Lower leg skin (tissue), 4 donors: ENCODE measurements at regions not wholly inside any gene's neighbourhood (a gene's known extent, or its start where the extent isn't known, plus 50 kb on each side); places are given as distances from the start of the nearest gene placed in this dataset.
"Not testable (repeated sequence)": the region's sequence is repeated elsewhere in the genome, so short reads cannot be mapped to it uniquely, and the experiment has no call there.

Experiments used
- DNase-seq, 2 donors: peaks; one replicate each; pipeline ENCODE4 v3.0.0-alpha.2; 2019; ENCODE audit warnings: low spot score in 2 of 2
- H3K4me3 ChIP-seq: fragments of 200-600 bp; sonication (generic); 2 replicates; pipeline ENCODE4 v1.5.1; 2017; ENCODE audit warnings: mild to moderate bottlenecking, low read depth; ENCODE audit not compliant: poor library complexity, severe bottlenecking
- CTCF ChIP-seq, 3 donors: fragments of 450-650 bp; IDR thresholded peaks; one replicate each; pipeline ENCODE4 v1.5.1; 2016; ENCODE audit warnings: antibody characterized with exemption in 3 of 3, mild to moderate bottlenecking in 3 of 3, moderate library complexity in 2 of 3
- POLR2A ChIP-seq, 2 donors: fragments of 450-650 bp; IDR thresholded peaks; one replicate each; pipeline ENCODE4 v1.6.1; 2016 to 2017; ENCODE audit warnings: antibody characterized with exemption in 2 of 2, mild to moderate bottlenecking in 1 of 2, moderate library complexity in 1 of 2
- WGBS, 2 donors: methylation state at CpG; one replicate each; pipeline ENCODE4 v1.1.5; 2018; 5-methylcytosine and 5-hydroxymethylcytosine counted together
- intact Hi-C: fragments of 100-400 bp; cut with DNase I; formaldehyde crosslinking; loops from one replicate; pipeline ENCODE4 v1.15.0; 2023; ENCODE audit warnings: low total_unique reads

- 88 to 89% methylated on average over 6 of the region's 6 CpGs for WGBS, 2 donors
- H3K4me3 ChIP-seq = no peak overlapping the region
- intact Hi-C loops = no loop called here
- DNase-seq = no peak
- TF ChIP-seq POLR2A (IDR thresholded peaks at IDR 0.05) (no peak), CTCF (IDR thresholded peaks at IDR 0.05) (no peak)
Measured at GRCh38 chr5:168140241-168140640, 151.2 kb upstream of the WWC1 start.

- no peak overlapping the region for H3K4me3 ChIP-seq
- 78 to 81% methylated on average over 2 of the region's 2 CpGs for WGBS, 2 donors
- no peak for TF ChIP-seq POLR2A (IDR thresholded peaks at IDR 0.05)
- no peak for TF ChIP-seq CTCF (IDR thresholded peaks at IDR 0.05)
- intact Hi-C loops = no loop called here
- no peak for DNase-seq
Measured at GRCh38 chr5:168142402-168142801, 149.0 kb upstream of the WWC1 start.

GRCh38 chr5:168143521-168143920 lies 147.9 kb upstream of the WWC1 start:
- WGBS, 2 donors = 65 to 78% methylated on average over 7 of the region's 7 CpGs
- H3K4me3 ChIP-seq, DNase-seq, intact Hi-C loops: not testable (repeated sequence)

- no peak overlapping the region for H3K4me3 ChIP-seq
- TF ChIP-seq CTCF (IDR thresholded peaks at IDR 0.05) = no peak
- no peak for TF ChIP-seq POLR2A (IDR thresholded peaks at IDR 0.05)
- WGBS, 2 donors = 69 to 75% methylated on average over 8 of the region's 8 CpGs
- intact Hi-C loops = no loop called here
- no peak for DNase-seq
Measured at GRCh38 chr5:168147106-168147505, 144.3 kb upstream of the WWC1 start.

GRCh38 chr5:168147568-168148360 lies 143.7 kb upstream of the WWC1 start:
- 69 to 75% methylated on average over 10 of the region's 10 CpGs for WGBS, 2 donors
- H3K4me3 ChIP-seq = no peak overlapping the region
- no peak for DNase-seq
- intact Hi-C loops = no loop called here
- TF ChIP-seq POLR2A (IDR thresholded peaks at IDR 0.05) (no peak), CTCF (IDR thresholded peaks at IDR 0.05) (no peak)

- WGBS, 2 donors = 90 to 93% methylated on average over 6 of the region's 6 CpGs
- no peak for TF ChIP-seq CTCF (IDR thresholded peaks at IDR 0.05)
- no peak for TF ChIP-seq POLR2A (IDR thresholded peaks at IDR 0.05)
- H3K4me3 ChIP-seq = no peak overlapping the region
- DNase-seq = no peak
- intact Hi-C loops = no loop called here
Measured at GRCh38 chr5:168151041-168151440, 140.4 kb upstream of the WWC1 start.
